M059J (cell line): ENCODE measurements at regions not wholly inside any gene's neighbourhood (a gene's known extent, or its start where the extent isn't known, plus 50 kb on each side); places are given as distances from the start of the nearest gene placed in this dataset.

Experiments used
- DNase-seq: peaks from one replicate; pipeline ENCODE4 v3.0.0-alpha.2; 2012; ENCODE audit warnings: low read depth

GRCh38 chr7:7118822-7119221, 63.5 kb upstream of the C1GALT1 start:
- DNase-seq: no peak

- DNase-seq: no peak
Observed at GRCh38 chr7:7119729-7120128, 62.6 kb upstream of the C1GALT1 start.

GRCh38 chr7:7122033-7122478, 60.3 kb upstream of the C1GALT1 start:
- DNase-seq: no peak

- DNase-seq: peak; percentile 7
Observed at GRCh38 chr7:7122701-7123281, 59.6 kb upstream of the C1GALT1 start.

GRCh38 chr7:7125963-7126362, 56.4 kb upstream of the C1GALT1 start:
- DNase-seq: no peak

GRCh38 chr7:7127773-7128172, 54.6 kb upstream of the C1GALT1 start:
- no peak for DNase-seq

- DNase-seq: no peak
Observed at GRCh38 chr7:7129381-7129780, 53.0 kb upstream of the C1GALT1 start.

- DNase-seq: no peak
Observed at GRCh38 chr7:7131273-7131672, 51.1 kb upstream of the C1GALT1 start.
